Lower lobe of right lung (tissue), 2 donors: ENCODE measurements at regions not wholly inside any gene's neighbourhood (a gene's known extent, or its start where the extent isn't known, plus 50 kb on each side); places are given as distances from the start of the nearest gene placed in this dataset.

Experiments
- ATAC-seq, 2 donors: fragments of 200-7000 bp; cut with Tn5 transposase; one replicate each; pipeline ENCODE4 v1.9.1; 2020 to 2022; ENCODE audit warnings: mild to moderate bottlenecking in 2 of 2, moderate library complexity in 2 of 2
- DNase-seq: peaks from one replicate; pipeline ENCODE4 v3.0.0-alpha.2; 2020
- H3K27ac ChIP-seq: fragments of 200-600 bp; one replicate; pipeline ENCODE4 v1.8.0; 2022
- H3K27me3 ChIP-seq: fragments of 200-600 bp; one replicate; pipeline ENCODE4 v1.8.0; 2022; ENCODE audit warnings: low read depth
- H3K36me3 ChIP-seq: fragments of 200-600 bp; one replicate; pipeline ENCODE4 v1.8.0; 2022; ENCODE audit warnings: mild to moderate bottlenecking
- H3K4me1 ChIP-seq: fragments of 200-600 bp; one replicate; pipeline ENCODE4 v1.8.0; 2022
- H3K4me3 ChIP-seq: fragments of 200-600 bp; one replicate; pipeline ENCODE4 v1.8.0; 2022; ENCODE audit warnings: mild to moderate bottlenecking
- H3K9me3 ChIP-seq: fragments of 200-600 bp; one replicate; pipeline ENCODE4 v1.8.0; 2022
- intact Hi-C: fragments of 100-400 bp; cut with DNase I; formaldehyde crosslinking; loops from one replicate; pipeline ENCODE4 v1.11.0; 2022
- TF ChIP-seq, protein P1 (sequence below): fragments of 200-600 bp; IDR thresholded peaks from one replicate; pipeline ENCODE4 v1.8.0; 2022; ENCODE audit warnings: antibody characterized with exemption, mild to moderate bottlenecking
- donor health status: DM: no; HTN: yes; CAD: no; lungs with severe emphysema.

DNA sequence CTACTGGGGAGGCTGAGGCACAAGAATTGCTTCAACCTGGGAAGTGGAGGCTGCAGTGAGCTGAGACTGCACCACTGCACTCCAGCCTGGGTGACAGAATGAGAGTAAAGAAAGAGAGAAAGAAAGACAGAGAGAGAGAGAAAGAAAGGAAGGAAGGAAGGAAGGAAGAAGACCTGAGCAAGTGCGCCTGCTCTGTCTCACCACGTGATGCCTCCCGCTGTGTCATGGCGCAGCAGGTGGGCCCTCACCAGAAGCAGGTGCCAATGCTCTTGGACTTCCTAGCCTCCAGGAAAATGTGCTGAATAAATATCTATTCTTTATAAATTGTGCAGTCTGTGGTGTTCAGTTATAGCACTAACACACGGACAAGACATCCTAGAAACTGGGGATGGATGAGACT, 270.0 kb downstream of the CYP26B1 start:
- ATAC-seq: no peak
- TF ChIP-seq, protein P1, sequence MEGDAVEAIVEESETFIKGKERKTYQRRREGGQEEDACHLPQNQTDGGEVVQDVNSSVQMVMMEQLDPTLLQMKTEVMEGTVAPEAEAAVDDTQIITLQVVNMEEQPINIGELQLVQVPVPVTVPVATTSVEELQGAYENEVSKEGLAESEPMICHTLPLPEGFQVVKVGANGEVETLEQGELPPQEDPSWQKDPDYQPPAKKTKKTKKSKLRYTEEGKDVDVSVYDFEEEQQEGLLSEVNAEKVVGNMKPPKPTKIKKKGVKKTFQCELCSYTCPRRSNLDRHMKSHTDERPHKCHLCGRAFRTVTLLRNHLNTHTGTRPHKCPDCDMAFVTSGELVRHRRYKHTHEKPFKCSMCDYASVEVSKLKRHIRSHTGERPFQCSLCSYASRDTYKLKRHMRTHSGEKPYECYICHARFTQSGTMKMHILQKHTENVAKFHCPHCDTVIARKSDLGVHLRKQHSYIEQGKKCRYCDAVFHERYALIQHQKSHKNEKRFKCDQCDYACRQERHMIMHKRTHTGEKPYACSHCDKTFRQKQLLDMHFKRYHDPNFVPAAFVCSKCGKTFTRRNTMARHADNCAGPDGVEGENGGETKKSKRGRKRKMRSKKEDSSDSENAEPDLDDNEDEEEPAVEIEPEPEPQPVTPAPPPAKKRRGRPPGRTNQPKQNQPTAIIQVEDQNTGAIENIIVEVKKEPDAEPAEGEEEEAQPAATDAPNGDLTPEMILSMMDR: no peak
- no peaks in the 10 kb centered on the region for H3K9me3 ChIP-seq

DNA sequence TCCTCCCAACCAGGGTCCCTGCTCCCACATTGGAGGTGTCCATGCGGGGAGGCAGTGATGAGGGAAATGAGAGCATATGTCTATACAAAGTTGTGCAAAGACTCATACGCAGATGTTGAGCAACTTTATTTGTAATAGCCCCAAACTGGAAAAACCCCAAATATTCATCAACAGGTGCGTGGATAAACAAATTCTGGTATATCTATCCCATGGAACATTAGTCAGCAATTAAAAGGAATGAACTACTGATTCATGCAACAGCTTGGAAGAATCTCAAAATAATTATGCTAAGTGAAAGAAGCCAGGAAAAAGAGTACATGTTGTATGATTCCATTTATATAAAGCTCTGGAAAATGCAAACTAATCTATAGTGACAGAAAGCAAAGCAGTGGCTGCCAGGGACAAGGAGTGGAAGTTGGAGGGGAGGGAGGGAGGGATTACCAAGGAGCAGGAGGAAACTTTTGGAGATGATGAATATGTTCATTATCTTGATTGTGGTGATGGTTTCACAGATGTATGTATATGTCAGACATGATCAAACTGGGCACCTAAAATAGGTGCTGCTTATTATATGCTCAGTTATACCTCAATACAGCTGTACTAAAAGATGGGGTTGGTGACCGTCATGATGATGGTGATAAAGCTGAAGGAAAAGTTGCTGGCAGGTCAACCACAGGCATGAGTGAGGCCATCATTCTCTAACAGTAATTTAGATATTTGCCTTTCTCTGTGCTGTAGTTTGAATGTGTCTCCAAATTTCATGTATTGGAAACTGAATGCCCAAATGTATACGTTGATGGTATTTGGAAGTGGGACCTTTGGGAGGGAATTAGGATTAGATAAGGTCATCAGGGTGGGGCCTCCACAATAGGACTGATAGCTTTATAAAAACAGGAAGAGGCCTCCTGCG, 270.9 kb downstream of the CYP26B1 start:
- no peaks in the 10 kb centered on the region for H3K36me3 ChIP-seq
- intact Hi-C loops: no loop called here
- ATAC-seq: no peak

More for the DNA sequence above, 270.0 kb downstream of the CYP26B1 start:
- Histone ChIP-seq H3K4me1 (peaks cover 9% of the 10 kb centered on the region), H3K36me3 (no peaks in the 10 kb centered on the region), H3K4me3 (no peak overlapping the region), H3K27ac (no peak overlapping the region), H3K27me3 (no peaks in the 10 kb centered on the region)
- DNase-seq: no peak
- intact Hi-C loops: no loop called here

DNA sequence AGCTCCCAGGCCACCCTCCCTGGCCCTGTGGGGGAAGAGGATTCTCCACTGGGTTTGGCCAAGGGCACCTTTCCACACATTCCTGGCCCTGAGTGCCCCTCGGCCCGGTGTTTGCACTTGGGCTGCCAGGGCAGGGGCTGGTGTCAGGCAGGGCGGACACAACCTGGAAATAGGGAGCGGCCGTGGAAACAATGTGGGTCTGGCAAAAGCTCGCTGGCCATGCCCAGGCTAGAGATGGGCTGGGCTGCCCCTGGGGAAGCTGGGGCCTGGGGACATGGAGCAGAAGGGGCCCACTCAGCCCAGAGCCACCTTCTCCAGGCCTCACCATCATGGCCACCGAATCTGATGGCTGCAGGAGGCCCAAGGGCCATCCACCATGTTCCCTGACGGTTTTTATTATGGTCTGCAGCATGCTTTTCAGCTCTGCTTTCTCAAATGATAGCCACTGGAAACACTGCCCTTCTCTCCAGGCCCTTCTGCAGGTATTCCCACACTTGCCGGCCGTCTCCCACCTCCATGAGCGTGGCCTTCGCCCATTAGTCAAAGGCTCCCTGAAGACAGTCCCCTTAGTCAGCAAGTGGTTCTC, 275.1 kb downstream of the CYP26B1 start:
- intact Hi-C loops: no loop called here
- no peak for ATAC-seq

More for the DNA sequence above, 270.9 kb downstream of the CYP26B1 start:
- Histone ChIP-seq H3K4me3 (no peak overlapping the region), H3K4me1 (peaks cover 8% of the 10 kb centered on the region), H3K27ac (no peak overlapping the region), H3K27me3 (no peaks in the 10 kb centered on the region), H3K9me3 (no peaks in the 10 kb centered on the region)
- no peak for DNase-seq
- TF ChIP-seq, protein P1: no peak

DNA sequence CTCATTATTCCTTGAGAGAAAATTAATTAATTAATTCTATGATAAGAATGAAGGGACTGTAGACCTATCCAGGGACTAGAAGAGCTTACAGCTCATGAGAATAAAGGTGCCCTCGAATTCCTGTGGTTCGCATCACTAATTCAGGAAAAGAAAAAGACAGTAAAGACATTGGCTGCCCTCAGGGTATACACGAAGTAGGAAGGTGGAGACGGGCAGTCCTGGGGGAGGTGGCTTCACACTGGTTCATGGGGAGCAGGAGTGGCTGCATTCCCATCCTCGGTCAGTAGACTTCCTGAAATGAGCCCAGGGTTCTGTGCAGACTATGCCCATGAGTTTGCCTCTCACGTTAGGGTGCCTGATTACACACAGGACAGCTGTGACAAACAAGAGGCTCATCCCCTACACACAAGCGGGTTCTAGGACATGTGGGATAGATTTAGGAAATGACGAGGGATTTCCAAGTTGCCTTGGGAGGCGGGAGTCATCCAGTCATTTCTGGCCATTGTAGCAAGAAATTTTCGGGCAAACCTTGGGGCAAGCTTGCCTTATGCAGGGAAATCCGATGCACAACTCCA, 282.2 kb downstream of the CYP26B1 start:
- no peak for ATAC-seq
- intact Hi-C loops: no loop called here
- Histone ChIP-seq H3K27me3 (no peaks in the 10 kb centered on the region), H3K4me1 (no peaks in the 10 kb centered on the region), H3K27ac (no peak overlapping the region), H3K36me3 (no peaks in the 10 kb centered on the region), H3K4me3 (no peak overlapping the region), H3K9me3 (no peaks in the 10 kb centered on the region)
- TF ChIP-seq, protein P1: no peak
- no peak for DNase-seq

More for the DNA sequence above, 275.1 kb downstream of the CYP26B1 start:
- no peak for DNase-seq
- Histone ChIP-seq H3K36me3 (no peaks in the 10 kb centered on the region), H3K27me3 (no peaks in the 10 kb centered on the region), H3K9me3 (no peaks in the 10 kb centered on the region), H3K27ac (no peak overlapping the region), H3K4me3 (no peak overlapping the region), H3K4me1 (no peaks in the 10 kb centered on the region)
- TF ChIP-seq, protein P1: no peak

DNA sequence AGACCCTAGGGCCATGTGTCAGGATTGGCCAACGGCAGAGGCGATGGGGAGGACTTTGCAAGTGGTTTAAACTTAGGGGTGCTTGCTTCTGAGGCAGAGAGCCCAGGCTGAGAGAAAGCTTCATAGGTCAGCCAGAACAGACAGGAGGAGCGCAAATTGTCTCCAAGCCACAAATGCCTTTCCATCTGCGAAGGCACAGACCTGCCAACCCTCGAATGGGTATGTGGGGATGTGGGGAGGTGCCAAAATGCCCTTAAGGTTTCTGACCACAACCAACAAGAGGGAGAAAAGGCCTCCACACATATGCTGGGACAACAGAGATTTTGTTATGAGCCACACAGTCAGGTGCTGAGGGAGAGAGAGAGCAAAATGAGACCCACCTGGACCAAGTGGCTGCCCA, 283.6 kb downstream of the CYP26B1 start:
- H3K4me3 ChIP-seq: no peak overlapping the region
- TF ChIP-seq, protein P1: no peak
- ATAC-seq: no peak
- no peak overlapping the region for H3K27ac ChIP-seq
- intact Hi-C loops: no loop called here
- H3K36me3 ChIP-seq: no peaks in the 10 kb centered on the region
- no peaks in the 10 kb centered on the region for H3K9me3 ChIP-seq
- H3K27me3 ChIP-seq: no peaks in the 10 kb centered on the region
- no peak for DNase-seq
- no peaks in the 10 kb centered on the region for H3K4me1 ChIP-seq
